Prostate gland (tissue), 2 donors: ENCODE measurements at regions not wholly inside any gene's neighbourhood (a gene's known extent, or its start where the extent isn't known, plus 50 kb on each side); places are given as distances from the start of the nearest gene placed in this dataset.
A peak's percentile ranks its signal among the peaks of the same experiment; 100 is the strongest.

Experiments
- DNase-seq: peaks from one replicate; pipeline ENCODE4 v3.0.0-alpha.2; 2019; ENCODE audit warnings: low spot score
- H3K27ac ChIP-seq, 2 donors: fragments of 200-600 bp; sonication (generic); 2 replicates each; pipeline ENCODE4 v1.5.1; 2017 to 2019
- H3K27me3 ChIP-seq: fragments of 200-600 bp; sonication (generic); replicated peaks from 2 replicates; pipeline ENCODE4 v1.5.1; 2019; ENCODE audit not compliant: insufficient read depth
- H3K36me3 ChIP-seq, 2 donors: fragments of 200-600 bp; sonication (generic); 1 replicate in 1 of 2; 2 replicates in 1 of 2; pipeline versions ENCODE4 v1.5.1 to v1.8.1; 2017 to 2019
- H3K4me1 ChIP-seq: fragments of 200-600 bp; sonication (generic); replicated peaks from 2 replicates; pipeline ENCODE4 v1.5.1; 2019
- H3K4me3 ChIP-seq, 2 donors: fragments of 200-600 bp; sonication (generic); 2 replicates each; pipeline ENCODE4 v1.5.1; 2017 to 2019
- H3K9me3 ChIP-seq: fragments of 200-600 bp; sonication (generic); 2 replicates; pipeline ENCODE4 v1.5.1; 2017
- CTCF ChIP-seq, 4 experiments: fragments of 200-600 bp in 2 of 4; fragments of 450-650 bp in 2 of 4; sonication (generic) in 2 of 4; IDR thresholded peaks; 1 replicate in 3 of 4; 2 replicates in 1 of 4; pipeline ENCODE4 v1.5.1; 2016 to 2019; ENCODE audit warnings: antibody characterized with exemption in 4 of 4, mild to moderate bottlenecking in 2 of 4, moderate library complexity in 2 of 4
- POLR2A ChIP-seq: fragments of 450-650 bp; IDR thresholded peaks from one replicate; pipeline ENCODE4 v1.6.1; 2016; ENCODE audit warnings: antibody characterized with exemption, mild to moderate bottlenecking
- POLR2AphosphoS5 ChIP-seq: sonication (generic); formaldehyde crosslinking; IDR thresholded peaks from one replicate; pipeline ENCODE4 v1.6.1; 2017; ENCODE audit warnings: antibody characterized with exemption
- WGBS: methylation state at CpG from one replicate; pipeline ENCODE4 v1.1.5; 2018; 5-methylcytosine and 5-hydroxymethylcytosine counted together
- intact Hi-C: fragments of 100-400 bp; cut with DNase I; formaldehyde crosslinking; loops from one replicate; pipeline ENCODE4 v1.14.2; 2022

- intact Hi-C loops, result no loop called here
- no peak for TF ChIP-seq CTCF (IDR thresholded peaks at IDR 0.05)
- no peaks in the 10 kb centered on the region for H3K4me1 ChIP-seq
- no peaks in the 10 kb centered on the region for H3K27me3 ChIP-seq
- WGBS, result 67% methylated on average over 13 of the region's 13 CpGs
- no peaks in the 10 kb centered on the region for H3K9me3 ChIP-seq
- H3K27ac ChIP-seq, result peak overlapping the region; percentile 26 to 32
- no peaks in the 10 kb centered on the region for H3K36me3 ChIP-seq
- no peak overlapping the region for H3K4me3 ChIP-seq
- no peak for DNase-seq
Observed at GRCh38 chr16:14002416-14002990, 68.6 kb upstream of the MRTFB start.

- intact Hi-C loops, result no loop called here
- Histone ChIP-seq H3K27me3 (no peaks in the 10 kb centered on the region), H3K9me3 (no peaks in the 10 kb centered on the region), H3K4me3 (peak overlapping the region; percentile 9 to 29), H3K27ac (peak overlapping the region; percentile 26 to 32), H3K36me3 (no peaks in the 10 kb centered on the region), H3K4me1 (no peaks in the 10 kb centered on the region)
- no peak for TF ChIP-seq POLR2A
- peak; percentile 28 for TF ChIP-seq POLR2AphosphoS5
- no peak for TF ChIP-seq CTCF (IDR thresholded peaks at IDR 0.05)
- 3% methylated on average over 15 of the region's 15 CpGs for WGBS
- DNase-seq, result peak; percentile 47
Observed at GRCh38 chr16:14003074-14003570, 68.0 kb upstream of the MRTFB start.

- no peak for DNase-seq
- no peak overlapping the region for H3K27ac ChIP-seq
- 88% methylated on average over 13 of the region's 13 CpGs for WGBS
Observed at GRCh38 chr16:14004031-14004728, 66.9 kb upstream of the MRTFB start.

GRCh38 chr16:14004729-14005315 lies 66.3 kb upstream of the MRTFB start:
- Histone ChIP-seq H3K4me1 (no peaks in the 10 kb centered on the region), H3K4me3 (no peak overlapping the region), H3K27me3 (no peaks in the 10 kb centered on the region), H3K36me3 (no peaks in the 10 kb centered on the region), H3K27ac (no peak overlapping the region), H3K9me3 (no peaks in the 10 kb centered on the region)
- intact Hi-C loops, result no loop called here
- 50% methylated on average over 2 of the region's 2 CpGs for WGBS
- TF ChIP-seq POLR2AphosphoS5 (no peak), POLR2A (no peak), CTCF (IDR thresholded peaks at IDR 0.05) (no peak)
- DNase-seq, result no peak

More at GRCh38 chr16:14004031-14004728, 66.9 kb upstream of the MRTFB start:
- H3K27me3 ChIP-seq, result no peaks in the 10 kb centered on the region
- no peak for TF ChIP-seq POLR2A
- no peak for TF ChIP-seq CTCF (IDR thresholded peaks at IDR 0.05)
- no peak for TF ChIP-seq POLR2AphosphoS5
- H3K4me3 ChIP-seq, result no peak overlapping the region
- intact Hi-C loops, result no loop called here
- no peaks in the 10 kb centered on the region for H3K36me3 ChIP-seq
- H3K9me3 ChIP-seq, result no peaks in the 10 kb centered on the region
- no peaks in the 10 kb centered on the region for H3K4me1 ChIP-seq

- no peaks in the 10 kb centered on the region for H3K9me3 ChIP-seq
- whole genome bisulfite sequencing, result 90% methylated on average over 6 of the region's 6 CpGs
- H3K27me3 ChIP-seq, result no peaks in the 10 kb centered on the region
- TF ChIP-seq POLR2AphosphoS5 (no peak), POLR2A (no peak), CTCF (IDR thresholded peaks at IDR 0.05) (no peak)
- no peak for DNase-seq
- intact Hi-C loops, result no loop called here
- no peaks in the 10 kb centered on the region for H3K4me1 ChIP-seq
- no peak overlapping the region for H3K4me3 ChIP-seq
- H3K36me3 ChIP-seq, result no peaks in the 10 kb centered on the region
- H3K27ac ChIP-seq, result no peak overlapping the region
Observed at GRCh38 chr16:14005335-14005734, 65.8 kb upstream of the MRTFB start.
